GM23248 (cell line): ENCODE measurements at regions not wholly inside any gene's neighbourhood (a gene's known extent, or its start where the extent isn't known, plus 50 kb on each side); places are given as distances from the start of the nearest gene placed in this dataset.

Source experiments
- EZH2 ChIP-seq: fragments of 200-600 bp; sonication (generic); IDR thresholded peaks from 2 replicates; pipeline ENCODE4 v1.6.1; 2018; ENCODE audit warnings: antibody characterized with exemption, mild to moderate bottlenecking; ENCODE audit not compliant: insufficient read depth, poor library complexity, severe bottlenecking
- EZH2phosphoT487 ChIP-seq: fragments of 200-600 bp; sonication (generic); IDR thresholded peaks from 2 replicates; pipeline ENCODE4 v1.6.1; 2018; ENCODE audit warnings: antibody characterized with exemption, moderate library complexity, mild to moderate bottlenecking, low read depth; ENCODE audit not compliant: insufficient read depth

DNA sequence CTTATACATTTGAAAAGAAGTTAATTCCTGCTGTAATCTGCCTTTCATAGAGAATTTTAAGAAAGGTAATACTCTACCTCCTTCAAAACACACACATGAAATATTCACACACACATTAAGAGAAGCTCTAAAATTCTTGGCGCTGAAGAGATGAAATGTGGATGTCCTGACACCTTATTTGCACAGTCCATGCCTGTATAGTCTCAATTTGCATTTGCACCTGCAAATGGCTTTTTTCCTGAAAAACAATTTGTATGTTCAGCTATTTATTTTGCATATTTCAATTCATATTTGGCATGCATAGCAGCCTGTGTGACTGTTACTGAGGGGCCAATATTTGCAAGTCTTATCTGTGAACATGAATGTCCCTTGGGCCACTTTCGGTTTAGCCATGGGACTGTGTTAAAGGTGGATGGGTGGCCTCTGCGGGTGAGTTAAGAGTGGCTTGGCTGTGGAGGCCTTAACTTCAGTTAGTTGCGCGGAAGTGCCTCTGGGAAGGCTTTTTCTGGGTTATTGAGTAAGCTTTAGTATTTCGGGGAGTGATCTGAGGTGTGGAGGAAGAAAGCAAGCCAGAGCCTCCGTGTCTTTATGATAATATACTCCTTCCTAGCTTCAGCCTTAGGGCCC, 443.3 kb upstream of the FAT1 start:
- no peak for TF ChIP-seq EZH2
- TF ChIP-seq EZH2phosphoT487: no peak
